ENCODE measurements at regions not wholly inside any gene's neighbourhood (a gene's known extent, or its start where the extent isn't known, plus 50 kb on each side); places are given as distances from the start of the nearest gene placed in this dataset.

DNA sequence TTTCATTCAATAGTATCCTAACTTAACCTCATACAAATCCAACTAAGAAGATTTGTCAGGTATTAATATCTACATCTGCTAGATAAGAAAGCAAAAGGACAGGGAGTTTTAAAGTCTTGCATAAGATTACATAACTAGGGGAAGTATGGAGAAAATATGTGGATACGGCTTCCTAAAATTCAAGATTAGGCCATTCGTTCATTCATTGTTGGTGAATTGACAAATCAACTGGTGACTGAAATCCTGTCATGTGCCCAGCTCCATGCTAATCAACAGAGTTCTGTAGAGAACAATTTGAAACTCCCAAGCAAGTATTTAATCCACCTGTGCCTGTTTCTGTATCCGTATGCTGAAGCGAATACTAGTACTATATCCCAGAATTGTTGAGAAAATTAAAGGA is 260.9 kb upstream of the USP15 start:
- H3K4me2 ChIP-seq (ENCODE audit: low read length): no peak overlapping the region
- intact Hi-C loops (cut with micrococcal nuclease): no loop called here
- CTCF ChIA-PET: interaction anchor here (1.3 kb wide), 1 partner anchor 8 kb away, joined by 3 read pairs; no protein-coding TSS in a partner anchor

More for the DNA sequence above, 260.9 kb upstream of the USP15 start:
- ChIA-PET RAD21 (ENCODE audit: low non-redundant PET in 1 of 2, low total read pairs in 2 of 2, uncharacterized antibody in 2 of 2, unreplicated experiment in 2 of 2) (no interaction called here), POLR2A (no interaction called here)
- Histone ChIP-seq H2AFZ (ENCODE audit: low read depth, low read length, poor library complexity, severe bottlenecking) (no peak overlapping the region), H3K9me2 (ENCODE audit: insufficient read depth) (no peaks in the 10 kb centered on the region), H3K4me1 (ENCODE audit: control insufficient read depth in 1 of 2, insufficient read depth in 2 of 2, low read length in 2 of 2) (no peaks in the 10 kb centered on the region), H3K4me3 (replicated peaks in 1 of 2; ENCODE audit: low read depth in 1 of 2, low read length in 2 of 2) (no peak overlapping the region), H3K79me2 (ENCODE audit: insufficient read depth, low read length) (no peaks in the 10 kb centered on the region), H3K9ac (ENCODE audit: low read length) (no peak overlapping the region), H3K27me3 (ENCODE audit: insufficient read depth, low read length) (no peaks in the 10 kb centered on the region), H4K20me1 (ENCODE audit: insufficient read depth) (no peaks in the 10 kb centered on the region), H3K9me3 (ENCODE audit: control insufficient read depth in 1 of 2, insufficient read depth in 1 of 2, low read depth in 1 of 2, low read length in 2 of 2) (no peaks in the 10 kb centered on the region), H3K36me3 (ENCODE audit: control insufficient read depth in 1 of 2, insufficient read depth in 2 of 2, low read length in 2 of 2) (no peaks in the 10 kb centered on the region), H3K27ac (ENCODE audit: low read depth, low read length) (no peak overlapping the region)
- TF ChIP-seq EZH2 (IDR thresholded peaks at IDR 0.05) (no peak), SRF (IDR thresholded peaks at IDR 0.05; ENCODE audit: low read depth) (no peak), SIN3A (IDR thresholded peaks at IDR 0.05; ENCODE audit: low read depth) (no peak), YY1 (IDR thresholded peaks at IDR 0.05; ENCODE audit: extremely low read depth, insufficient replicate concordance, low read depth, low read length) (no peak), CEBPB (IDR thresholded peaks at IDR 0.05; ENCODE audit: low read depth) (no peak), SP1 (IDR thresholded peaks at IDR 0.05; ENCODE audit: low read depth) (no peak), ZFX (IDR thresholded peaks at IDR 0.05) (no peak), JUND (IDR thresholded peaks at IDR 0.05) (no peak), POLR2AphosphoS5 (IDR thresholded peaks at IDR 0.05; ENCODE audit: low read depth, low read length) (no peak), FOSL1 (IDR thresholded peaks at IDR 0.05; ENCODE audit: low read depth) (no peak), ELF1 (IDR thresholded peaks at IDR 0.05; ENCODE audit: borderline replicate concordance, low read depth) (no peak)
- TF ChIP-seq, protein P1, sequence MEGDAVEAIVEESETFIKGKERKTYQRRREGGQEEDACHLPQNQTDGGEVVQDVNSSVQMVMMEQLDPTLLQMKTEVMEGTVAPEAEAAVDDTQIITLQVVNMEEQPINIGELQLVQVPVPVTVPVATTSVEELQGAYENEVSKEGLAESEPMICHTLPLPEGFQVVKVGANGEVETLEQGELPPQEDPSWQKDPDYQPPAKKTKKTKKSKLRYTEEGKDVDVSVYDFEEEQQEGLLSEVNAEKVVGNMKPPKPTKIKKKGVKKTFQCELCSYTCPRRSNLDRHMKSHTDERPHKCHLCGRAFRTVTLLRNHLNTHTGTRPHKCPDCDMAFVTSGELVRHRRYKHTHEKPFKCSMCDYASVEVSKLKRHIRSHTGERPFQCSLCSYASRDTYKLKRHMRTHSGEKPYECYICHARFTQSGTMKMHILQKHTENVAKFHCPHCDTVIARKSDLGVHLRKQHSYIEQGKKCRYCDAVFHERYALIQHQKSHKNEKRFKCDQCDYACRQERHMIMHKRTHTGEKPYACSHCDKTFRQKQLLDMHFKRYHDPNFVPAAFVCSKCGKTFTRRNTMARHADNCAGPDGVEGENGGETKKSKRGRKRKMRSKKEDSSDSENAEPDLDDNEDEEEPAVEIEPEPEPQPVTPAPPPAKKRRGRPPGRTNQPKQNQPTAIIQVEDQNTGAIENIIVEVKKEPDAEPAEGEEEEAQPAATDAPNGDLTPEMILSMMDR (IDR thresholded peaks at IDR 0.05 in 2 of 3, conservative IDR thresholded peaks at IDR 0.05 in 1 of 3; ENCODE audit: borderline replicate concordance in 1 of 3, insufficient read depth in 1 of 3, low read depth in 2 of 3, low read length in 2 of 3): no peak
- TF ChIP-seq, protein P2, sequence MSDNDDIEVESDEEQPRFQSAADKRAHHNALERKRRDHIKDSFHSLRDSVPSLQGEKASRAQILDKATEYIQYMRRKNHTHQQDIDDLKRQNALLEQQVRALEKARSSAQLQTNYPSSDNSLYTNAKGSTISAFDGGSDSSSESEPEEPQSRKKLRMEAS (IDR thresholded peaks at IDR 0.05): no peak
- BruUV-seq (replicated peaks): no TSS peak
- DNase-seq (ENCODE audit: low read depth, low spot score) (no peak), ATAC-seq (no peak)
